K562 (cell line): ENCODE measurements at regions not wholly inside any gene's neighbourhood (a gene's known extent, or its start where the extent isn't known, plus 50 kb on each side); places are given as distances from the start of the nearest gene placed in this dataset.

Source experiments
- ATAC-seq: fragments of 200-7000 bp; cut with Tn5 transposase; 3 replicates; pipeline ENCODE4 v1.9.1; 2020; ENCODE audit warnings: moderate library complexity
- BruUV-seq: library from RNA; stranded (reverse); fragments of 400-500 nt; replicated peaks from 2 replicates; lab custom pipeline; 2021; lab: Mats Ljungman, UMichigan
- CTCF ChIA-PET: fragments of 300-600 bp; formaldehyde crosslinking; extraction: SDS; loops from one replicate; lab custom pipeline; 2021; ENCODE audit warnings: low intra/inter-chr PET ratio; lab: Yijun Ruan, JAX
- POLR2A ChIA-PET: fragments of 300-600, 350-650 bp; sonication (Branson Sonifier 250); formaldehyde crosslinking; extraction: SDS; loops from one replicate; lab custom pipeline; 2021; ENCODE audit warnings: antibody characterized with exemption, inconsistent platforms; lab: Yijun Ruan, JAX
- DNase-seq, 4 experiments: peaks; one replicate each; pipeline versions ENCODE4 v3.0.0 to v3.0.0-alpha.2; 2011 to 2018; ENCODE audit warnings: low spot score in 3 of 4, mixed read lengths in 3 of 4; ENCODE audit errors: extremely low read depth in 1 of 4
- FAIRE-seq: peaks from 2 replicates; lab custom pipeline; 2011; peaks lifted over from hg19 to GRCh38; lab: Jason Lieb, UNC
- H2AFZ ChIP-seq: 2 replicates; pipeline ENCODE4 v1.6.0; 2011; ENCODE audit warnings: low read depth, low read length, control low read depth, inconsistent platforms
- H3K27ac ChIP-seq: fragments of 200-600 bp; 3 replicates; pipeline ENCODE4 v1.8.0; 2011; ENCODE audit warnings: low read depth, mild to moderate bottlenecking, control low read depth, inconsistent platforms, low read length, moderate library complexity, mixed read lengths; ENCODE audit errors: extremely low read depth
- H3K27me3 ChIP-seq, 2 experiments: fragments of 300-600 bp in 1 of 2; 2 replicates in 1 of 2; 3 replicates in 1 of 2; pipeline versions ENCODE4 v1.6.0 to v1.8.0; 2011; ENCODE audit warnings: inconsistent platforms in 2 of 2, low read length in 2 of 2, mild to moderate bottlenecking in 1 of 2, mixed read lengths in 1 of 2, moderate library complexity in 1 of 2; ENCODE audit not compliant: control insufficient read depth in 2 of 2, insufficient read depth in 2 of 2
- H3K36me3 ChIP-seq: fragments of 300-600 bp; 3 replicates; pipeline ENCODE4 v1.8.0; 2011; ENCODE audit warnings: mild to moderate bottlenecking, low read length, inconsistent platforms; ENCODE audit not compliant: control insufficient read depth, insufficient read depth
- H3K4me1 ChIP-seq, 2 experiments: fragments of 200-600 bp in 1 of 2; replicated peaks in 1 of 2; 2 replicates in 1 of 2; 3 replicates in 1 of 2; pipeline versions ENCODE4 v1.5.1 to v1.8.0; 2011; ENCODE audit warnings: inconsistent platforms in 2 of 2, low read length in 2 of 2, mild to moderate bottlenecking in 1 of 2, mixed read lengths in 1 of 2, moderate library complexity in 1 of 2; ENCODE audit not compliant: control insufficient read depth in 2 of 2, insufficient read depth in 2 of 2
- H3K4me2 ChIP-seq: 2 replicates; pipeline ENCODE4 v1.6.1; 2011; ENCODE audit warnings: low read length, control low read depth, inconsistent platforms, mixed read lengths; ENCODE audit not compliant: insufficient read depth
- H3K4me3 ChIP-seq: fragments of 200-600 bp; sonication (generic), shearing (Covaris generic); 2 replicates; pipeline ENCODE4 v1.5.1; 2016; ENCODE audit warnings: control low read depth, inconsistent platforms
- H3K79me2 ChIP-seq: fragments of 200-600 bp; 3 replicates; pipeline ENCODE4 v1.8.0; 2011; ENCODE audit warnings: low read length, inconsistent platforms; ENCODE audit not compliant: control insufficient read depth, insufficient read depth
- H3K9ac ChIP-seq, 2 experiments: 2 replicates each; pipeline versions ENCODE4 v1.6.0 to v1.6.1; 2011; ENCODE audit warnings: low read depth in 2 of 2, low read length in 2 of 2, control low read depth in 1 of 2, inconsistent platforms in 1 of 2, mild to moderate bottlenecking in 1 of 2, mixed read lengths in 1 of 2; ENCODE audit not compliant: insufficient read depth in 1 of 2
- H3K9me1 ChIP-seq: one replicate; pipeline ENCODE4 v1.6.0; 2011; ENCODE audit warnings: inconsistent platforms, mild to moderate bottlenecking, low read length, moderate library complexity; ENCODE audit not compliant: control insufficient read depth, insufficient read depth
- H3K9me3 ChIP-seq: replicated peaks from 2 replicates; pipeline ENCODE4 v1.5.1; 2011; ENCODE audit warnings: low read depth, low read length, inconsistent platforms; ENCODE audit not compliant: control insufficient read depth, insufficient read depth
- H4K20me1 ChIP-seq: replicated peaks from 2 replicates; pipeline ENCODE4 v1.6.1; 2011; ENCODE audit warnings: low read length, inconsistent platforms, mixed read lengths; ENCODE audit not compliant: control insufficient read depth, insufficient read depth
- EZH2 ChIP-seq: IDR thresholded peaks from 2 replicates; pipeline ENCODE4 v1.6.1; 2012; ENCODE audit warnings: low read depth, mild to moderate bottlenecking, inconsistent platforms, low read length, borderline replicate concordance
- FOXJ3 ChIP-seq: sonication (generic); formaldehyde crosslinking; IDR thresholded peaks from 2 replicates; pipeline ENCODE4 v1.4.0; 2020; ENCODE audit warnings: mild to moderate bottlenecking, missing genetic modification reagents
- GABPA ChIP-seq: fragments of 200-800 bp; sonication (Bioruptor generic); conservative IDR thresholded peaks from 2 replicates; pipeline ENCODE4 v1.6.1; 2016; ENCODE audit warnings: low read depth, missing genetic modification characterization, missing compliant biosample characterization
- MEF2D ChIP-seq: conservative IDR thresholded peaks from 2 replicates; pipeline ENCODE4 v1.6.1; 2016; ENCODE audit warnings: low read depth, missing genetic modification characterization, missing compliant biosample characterization
- MITF ChIP-seq: IDR thresholded peaks from 2 replicates; pipeline ENCODE4 v1.6.1; 2014; ENCODE audit warnings: antibody characterized with exemption
- NFIC ChIP-seq: fragments of 450-650 bp; IDR thresholded peaks from 2 replicates; pipeline ENCODE4 v1.6.1; 2017; ENCODE audit warnings: mild to moderate bottlenecking, inconsistent platforms
- NR2C2 ChIP-seq, 2 experiments: fragments of 200-800 bp in 1 of 2; sonication (Bioruptor generic) in 1 of 2; sonication (generic) in 1 of 2; formaldehyde crosslinking in 1 of 2; IDR thresholded peaks; 2 replicates each; pipeline versions ENCODE4 v1.6.1 to v1.8.0; 2016 to 2022; ENCODE audit warnings: mild to moderate bottlenecking in 1 of 2, missing compliant biosample characterization in 1 of 2, missing genetic modification characterization in 1 of 2, missing genetic modification reagents in 1 of 2
- PHB2 ChIP-seq: fragments of 450-650 bp; IDR thresholded peaks from 2 replicates; pipeline ENCODE4 v1.6.1; 2017; ENCODE audit warnings: low read depth
- RAD21 ChIP-seq, 2 experiments: fragments of 250-450 bp in 1 of 2; fragments of 450-650 bp in 1 of 2; sonication (Bioruptor Pico) in 1 of 2; formaldehyde crosslinking in 1 of 2; IDR thresholded peaks in 1 of 2; conservative IDR thresholded peaks in 1 of 2; 2 replicates each; pipeline versions ENCODE4 v1.4.0 to v1.8.0; 2020 to 2022; ENCODE audit warnings: mild to moderate bottlenecking in 2 of 2, moderate library complexity in 1 of 2
- SMARCA4 ChIP-seq: fragments of 450-650 bp; IDR thresholded peaks from 2 replicates; pipeline ENCODE4 v1.6.1; 2016
- SMARCE1 ChIP-seq: fragments of 450-650 bp; IDR thresholded peaks from 2 replicates; pipeline ENCODE4 v1.7.1; 2016; ENCODE audit warnings: mild to moderate bottlenecking
- U2AF2 ChIP-seq: fragments of 200-400 bp; formaldehyde crosslinking; optimal IDR thresholded peaks from 2 replicates; pipeline ENCODE3; 2017; ENCODE audit warnings: low read depth, mild to moderate bottlenecking, low read length
- YBX1 ChIP-seq: fragments of 450-650 bp; IDR thresholded peaks from 2 replicates; pipeline ENCODE4 v1.7.1; 2016; ENCODE audit warnings: mild to moderate bottlenecking
- ZBED1 ChIP-seq: IDR thresholded peaks from 2 replicates; pipeline ENCODE4 v1.6.1; 2014
- ZNF12 ChIP-seq: sonication (generic); formaldehyde crosslinking; IDR thresholded peaks from 2 replicates; pipeline ENCODE4 v1.4.0; 2020; ENCODE audit warnings: mild to moderate bottlenecking, missing genetic modification reagents
- ZNF274 ChIP-seq: IDR thresholded peaks from 2 replicates; pipeline ENCODE4 v1.6.1; 2011; ENCODE audit warnings: low read depth, mild to moderate bottlenecking, low read length, moderate library complexity, borderline replicate concordance
- ZNF695 ChIP-seq: fragments of 450-650 bp; formaldehyde crosslinking; IDR thresholded peaks from 2 replicates; pipeline ENCODE4 v1.4.0; 2020; ENCODE audit warnings: mild to moderate bottlenecking, moderate library complexity
- WGBS: fragments of 100-300 bp; shearing (Covaris generic); methylation state at CpG from one replicate; pipeline ENCODE4 v1.1.6; 2016; ENCODE audit warnings: low coverage, mixed read lengths; ENCODE audit not compliant: insufficient coverage; ENCODE audit errors: missing lambda C conversion rate; 5-methylcytosine and 5-hydroxymethylcytosine counted together
- in situ Hi-C: fragments of 300-500 bp; cut with MboI; formaldehyde crosslinking; loops from 4 replicates; pipeline ENCODE4 v1.15.0; 2018; ENCODE audit warnings: inconsistent platforms, mixed read lengths
- intact Hi-C: fragments of 100-400 bp; cut with micrococcal nuclease; formaldehyde crosslinking; loops from 2 replicates; pipeline ENCODE4 v1.14.2; 2022
- TF ChIP-seq, protein P1 (sequence below): fragments of 450-650 bp; IDR thresholded peaks from 2 replicates; pipeline ENCODE4 v1.6.1; 2017; ENCODE audit warnings: mild to moderate bottlenecking, moderate library complexity
- TF ChIP-seq, protein P2 (sequence below): fragments of 250-450 bp; sonication (Bioruptor Pico); IDR thresholded peaks from 2 replicates; pipeline ENCODE4 v1.8.0; 2021; ENCODE audit warnings: moderate library complexity, mild to moderate bottlenecking, inconsistent platforms

- 0 out of 2 replicates have a peak overlapping the region, but pooled peaks have one; percentile 29 for H2AFZ ChIP-seq
- ChIA-PET CTCF (interaction anchor here (0.7 to 3.6 kb wide), 2 partner anchors 194 to 546 kb away, joined by 3 to 18 read pairs; no protein-coding TSS in a partner anchor), POLR2A (interaction anchor here (0.6 to 2.0 kb wide), 8 partner anchors 12 to 632 kb away, joined by 3 to 8 read pairs (median 4); partner anchors contain the start of gene SRSF7)
- H4K20me1 ChIP-seq: no peaks in the 10 kb centered on the region; the same call in 1 of the 2 replicates
- no peaks in the 10 kb centered on the region for H3K27me3 ChIP-seq
- ATAC-seq (peak; percentile 76), DNase-seq (peak in 2 of 4 experiments; percentile 43 to 65), FAIRE-seq (peak; percentile 65)
- H3K9me3 ChIP-seq: no peaks in the 10 kb centered on the region
- intact Hi-C loops: loop anchor here (5.0 kb wide), 1 partner anchor 67 kb away; no protein-coding TSS in a partner anchor
- in situ Hi-C loops: loop anchor here (5.0 kb wide), 1 partner anchor 192 kb away; no protein-coding TSS in a partner anchor
- no TSS peak for BruUV-seq
- H3K4me3 ChIP-seq: no peak overlapping the region
- peak overlapping the region; percentile 19 to 33; a peak in 1 of 4 replicates for H3K9ac ChIP-seq
- peaks cover 4% of the 10 kb centered on the region for H3K9me1 ChIP-seq
- no peaks in the 10 kb centered on the region for H3K79me2 ChIP-seq
- H3K4me1 ChIP-seq: peaks cover 22 to 31% of the 10 kb centered on the region in 2 experiments
- H3K36me3 ChIP-seq: no peaks in the 10 kb centered on the region
- H3K4me2 ChIP-seq: no peak overlapping the region
- peak overlapping the region; percentile 22; the same call in 1 of the 3 replicates for H3K27ac ChIP-seq
- WGBS: 1% methylated on average over 5 of the region's 5 CpGs
- no peak for TF ChIP-seq RAD21 (CRISPR knock-in tag; conservative IDR thresholded peaks at IDR 0.05 in 1 of 2, IDR thresholded peaks at IDR 0.05 in 1 of 2)
- TF ChIP-seq, protein P1, sequence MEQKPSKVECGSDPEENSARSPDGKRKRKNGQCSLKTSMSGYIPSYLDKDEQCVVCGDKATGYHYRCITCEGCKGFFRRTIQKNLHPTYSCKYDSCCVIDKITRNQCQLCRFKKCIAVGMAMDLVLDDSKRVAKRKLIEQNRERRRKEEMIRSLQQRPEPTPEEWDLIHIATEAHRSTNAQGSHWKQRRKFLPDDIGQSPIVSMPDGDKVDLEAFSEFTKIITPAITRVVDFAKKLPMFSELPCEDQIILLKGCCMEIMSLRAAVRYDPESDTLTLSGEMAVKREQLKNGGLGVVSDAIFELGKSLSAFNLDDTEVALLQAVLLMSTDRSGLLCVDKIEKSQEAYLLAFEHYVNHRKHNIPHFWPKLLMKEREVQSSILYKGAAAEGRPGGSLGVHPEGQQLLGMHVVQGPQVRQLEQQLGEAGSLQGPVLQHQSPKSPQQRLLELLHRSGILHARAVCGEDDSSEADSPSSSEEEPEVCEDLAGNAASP: no peak
- TF ChIP-seq FOXJ3: no peak
- TF ChIP-seq GABPA (tag): 0 out of 2 replicates have a peak, but pooled peaks have one; percentile 36
- peak; percentile 62; the same call in 1 of the 2 replicates for TF ChIP-seq SMARCE1
- TF ChIP-seq MITF: no peak
- TF ChIP-seq NR2C2 (CRISPR knock-in tag; IDR thresholded peaks at IDR 0.05): no peak
- peak; percentile 47; the same call in 1 of the 2 replicates for TF ChIP-seq NR2C2 (tag; IDR thresholded peaks at IDR 0.05)
- peak; percentile 86 for TF ChIP-seq NFIC
- TF ChIP-seq ZNF12 (CRISPR knock-in tag): no peak
- no peak for TF ChIP-seq ZNF274
- no peak for TF ChIP-seq PHB2
- no peak for TF ChIP-seq EZH2
- peak; percentile 69; the same call in 1 of the 2 replicates for TF ChIP-seq SMARCA4
- no peak for TF ChIP-seq ZBED1
- TF ChIP-seq, protein P2, sequence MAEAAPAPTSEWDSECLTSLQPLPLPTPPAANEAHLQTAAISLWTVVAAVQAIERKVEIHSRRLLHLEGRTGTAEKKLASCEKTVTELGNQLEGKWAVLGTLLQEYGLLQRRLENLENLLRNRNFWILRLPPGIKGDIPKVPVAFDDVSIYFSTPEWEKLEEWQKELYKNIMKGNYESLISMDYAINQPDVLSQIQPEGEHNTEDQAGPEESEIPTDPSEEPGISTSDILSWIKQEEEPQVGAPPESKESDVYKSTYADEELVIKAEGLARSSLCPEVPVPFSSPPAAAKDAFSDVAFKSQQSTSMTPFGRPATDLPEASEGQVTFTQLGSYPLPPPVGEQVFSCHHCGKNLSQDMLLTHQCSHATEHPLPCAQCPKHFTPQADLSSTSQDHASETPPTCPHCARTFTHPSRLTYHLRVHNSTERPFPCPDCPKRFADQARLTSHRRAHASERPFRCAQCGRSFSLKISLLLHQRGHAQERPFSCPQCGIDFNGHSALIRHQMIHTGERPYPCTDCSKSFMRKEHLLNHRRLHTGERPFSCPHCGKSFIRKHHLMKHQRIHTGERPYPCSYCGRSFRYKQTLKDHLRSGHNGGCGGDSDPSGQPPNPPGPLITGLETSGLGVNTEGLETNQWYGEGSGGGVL (CRISPR knock-in tag): no peak
- TF ChIP-seq U2AF2: no peak
- no peak for TF ChIP-seq ZNF695 (CRISPR knock-in tag)
- no peak for TF ChIP-seq MEF2D (tag)
- TF ChIP-seq YBX1: no peak
Measured at GRCh38 chr2:38509314-38509946, 93.3 kb downstream of the HNRNPLL start.
